ENCODE measurements at regions not wholly inside any gene's neighbourhood (a gene's known extent, or its start where the extent isn't known, plus 50 kb on each side); places are given as distances from the start of the nearest gene placed in this dataset.

DNA sequence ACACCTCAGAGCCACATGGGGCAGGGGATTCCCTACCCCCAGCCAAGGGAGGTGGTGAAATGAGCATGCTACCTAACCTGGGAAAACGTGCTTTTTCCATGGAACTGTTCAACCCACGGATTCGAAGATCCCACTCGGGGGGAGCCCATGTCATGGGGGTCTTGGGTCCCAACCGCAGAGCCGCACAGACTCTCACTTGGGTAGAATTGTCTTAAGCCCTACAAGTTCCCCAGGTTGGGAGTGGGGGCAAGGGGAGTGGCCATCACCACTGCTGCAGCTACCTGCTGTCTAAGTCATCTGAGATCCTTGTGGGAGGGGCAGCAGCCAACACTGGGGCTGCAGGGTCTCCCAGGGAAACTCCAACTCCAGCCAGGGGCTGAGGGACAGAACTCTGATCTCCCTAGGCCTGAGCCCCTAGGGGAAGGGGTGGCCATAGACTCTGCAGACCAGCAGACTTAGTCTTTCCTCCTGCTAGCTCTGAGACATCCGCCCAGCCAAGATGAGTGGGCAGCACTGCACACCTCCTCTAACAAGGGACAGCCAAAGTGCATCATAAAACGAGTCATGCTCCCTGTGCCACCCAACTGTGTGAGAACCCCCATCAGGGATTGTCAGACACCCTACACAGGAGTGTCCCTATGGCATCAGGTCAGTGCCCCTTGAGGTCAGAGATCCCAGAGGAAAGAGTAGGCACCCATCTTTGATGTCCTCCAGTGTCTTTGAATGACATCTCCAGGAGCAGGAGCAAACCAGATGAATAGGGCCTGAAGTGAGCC is 610.4 kb upstream of the SLITRK6 start (continued):
- no peak for TF ChIP-seq MTF1 (CRISPR knock-in tag; IDR thresholded peaks at IDR 0.05)
- no peak for TF ChIP-seq ZBTB20 (CRISPR knock-in tag; IDR thresholded peaks at IDR 0.05; ENCODE audit: borderline replicate concordance, low read depth)
- TF ChIP-seq ZNF777 (CRISPR knock-in tag; IDR thresholded peaks at IDR 0.05), result no peak

DNA sequence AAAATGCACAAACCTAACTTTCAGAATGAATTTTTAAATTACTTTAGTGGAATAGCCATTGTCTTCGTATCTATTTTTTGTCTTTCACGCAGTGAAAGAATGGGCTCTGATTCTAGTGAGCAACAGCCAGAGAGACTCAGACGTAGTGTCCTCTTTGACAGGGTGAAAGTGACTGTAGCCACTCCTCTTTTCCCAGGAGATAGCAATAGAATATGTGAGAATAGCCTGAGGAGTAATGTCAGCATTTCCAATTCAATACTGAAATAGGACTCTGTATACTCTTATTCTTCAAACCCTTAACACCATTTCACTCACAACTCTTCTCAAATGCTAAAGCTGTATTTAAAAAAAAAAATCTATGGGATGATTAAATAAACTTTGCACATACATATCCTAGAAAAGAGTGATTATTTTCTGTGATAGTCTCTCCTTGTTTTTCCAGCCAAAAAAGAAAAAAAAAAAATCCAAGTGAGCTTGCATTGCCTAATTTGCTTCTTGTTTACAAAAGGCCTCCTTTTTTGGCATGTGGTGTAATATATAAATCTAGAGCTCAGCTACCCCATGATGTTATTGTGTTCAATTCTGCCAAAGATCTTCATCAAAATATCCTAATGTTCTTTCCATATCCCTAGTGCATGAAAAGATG is 626.1 kb upstream of the SLITRK6 start:
- Histone ChIP-seq H3K36me3 (replicated peaks in 1 of 2; ENCODE audit: control insufficient read depth in 1 of 2, insufficient read depth in 2 of 2, low read length in 2 of 2) (no peaks in the 10 kb centered on the region), H3K9ac (ENCODE audit: insufficient read depth, low read depth, low read length) (no peak overlapping the region), H3K79me2 (ENCODE audit: insufficient read depth, low read length) (no peaks in the 10 kb centered on the region), H3K27ac (ENCODE audit: extremely low read length, insufficient read depth, low read length) (no peak overlapping the region), H3K4me3 (replicated peaks in 1 of 3; ENCODE audit: insufficient read depth in 1 of 3, low read depth in 2 of 3, low read length in 3 of 3) (no peak overlapping the region), H2AFZ (ENCODE audit: low read length) (no peak overlapping the region), H3K27me3 (ENCODE audit: control insufficient read depth in 1 of 2, insufficient read depth in 2 of 2, low read length in 2 of 2) (no peaks in the 10 kb centered on the region), H3K9me3 (ENCODE audit: low read length) (no peaks in the 10 kb centered on the region), H4K20me1 (ENCODE audit: insufficient read depth, low read length) (no peaks in the 10 kb centered on the region), H3K4me2 (ENCODE audit: low read depth, low read length) (no peak overlapping the region), H3K4me1 (ENCODE audit: insufficient read depth, low read length) (no peaks in the 10 kb centered on the region)
- in situ Hi-C loops (cut with HindIII; ENCODE audit: extremely low pct_ligation_motif_present, low pct_unique_long_range_greater_than_20kb), result no loop called here
- TF ChIP-seq RBM39 (IDR thresholded peaks at IDR 0.05; ENCODE audit: low read depth, low read length, poor library complexity, severe bottlenecking) (no peak), ZNF562 (CRISPR knock-in tag; IDR thresholded peaks at IDR 0.05; ENCODE audit: borderline replicate concordance) (no peak), RCOR2 (CRISPR knock-in tag; IDR thresholded peaks at IDR 0.05) (no peak), ZNF234 (CRISPR knock-in tag; conservative IDR thresholded peaks at IDR 0.05) (no peak)
- TF ChIP-seq, protein P1, sequence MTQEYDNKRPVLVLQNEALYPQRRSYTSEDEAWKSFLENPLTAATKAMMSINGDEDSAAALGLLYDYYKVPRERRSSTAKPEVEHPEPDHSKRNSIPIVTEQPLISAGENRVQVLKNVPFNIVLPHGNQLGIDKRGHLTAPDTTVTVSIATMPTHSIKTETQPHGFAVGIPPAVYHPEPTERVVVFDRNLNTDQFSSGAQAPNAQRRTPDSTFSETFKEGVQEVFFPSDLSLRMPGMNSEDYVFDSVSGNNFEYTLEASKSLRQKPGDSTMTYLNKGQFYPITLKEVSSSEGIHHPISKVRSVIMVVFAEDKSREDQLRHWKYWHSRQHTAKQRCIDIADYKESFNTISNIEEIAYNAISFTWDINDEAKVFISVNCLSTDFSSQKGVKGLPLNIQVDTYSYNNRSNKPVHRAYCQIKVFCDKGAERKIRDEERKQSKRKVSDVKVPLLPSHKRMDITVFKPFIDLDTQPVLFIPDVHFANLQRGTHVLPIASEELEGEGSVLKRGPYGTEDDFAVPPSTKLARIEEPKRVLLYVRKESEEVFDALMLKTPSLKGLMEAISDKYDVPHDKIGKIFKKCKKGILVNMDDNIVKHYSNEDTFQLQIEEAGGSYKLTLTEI (CRISPR knock-in tag; conservative IDR thresholded peaks at IDR 0.05), result no peak
- TF ChIP-seq, protein P2, sequence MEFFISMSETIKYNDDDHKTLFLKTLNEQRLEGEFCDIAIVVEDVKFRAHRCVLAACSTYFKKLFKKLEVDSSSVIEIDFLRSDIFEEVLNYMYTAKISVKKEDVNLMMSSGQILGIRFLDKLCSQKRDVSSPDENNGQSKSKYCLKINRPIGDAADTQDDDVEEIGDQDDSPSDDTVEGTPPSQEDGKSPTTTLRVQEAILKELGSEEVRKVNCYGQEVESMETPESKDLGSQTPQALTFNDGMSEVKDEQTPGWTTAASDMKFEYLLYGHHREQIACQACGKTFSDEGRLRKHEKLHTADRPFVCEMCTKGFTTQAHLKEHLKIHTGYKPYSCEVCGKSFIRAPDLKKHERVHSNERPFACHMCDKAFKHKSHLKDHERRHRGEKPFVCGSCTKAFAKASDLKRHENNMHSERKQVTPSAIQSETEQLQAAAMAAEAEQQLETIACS (CRISPR knock-in tag; IDR thresholded peaks at IDR 0.05), result no peak
- TF ChIP-seq, protein P3, sequence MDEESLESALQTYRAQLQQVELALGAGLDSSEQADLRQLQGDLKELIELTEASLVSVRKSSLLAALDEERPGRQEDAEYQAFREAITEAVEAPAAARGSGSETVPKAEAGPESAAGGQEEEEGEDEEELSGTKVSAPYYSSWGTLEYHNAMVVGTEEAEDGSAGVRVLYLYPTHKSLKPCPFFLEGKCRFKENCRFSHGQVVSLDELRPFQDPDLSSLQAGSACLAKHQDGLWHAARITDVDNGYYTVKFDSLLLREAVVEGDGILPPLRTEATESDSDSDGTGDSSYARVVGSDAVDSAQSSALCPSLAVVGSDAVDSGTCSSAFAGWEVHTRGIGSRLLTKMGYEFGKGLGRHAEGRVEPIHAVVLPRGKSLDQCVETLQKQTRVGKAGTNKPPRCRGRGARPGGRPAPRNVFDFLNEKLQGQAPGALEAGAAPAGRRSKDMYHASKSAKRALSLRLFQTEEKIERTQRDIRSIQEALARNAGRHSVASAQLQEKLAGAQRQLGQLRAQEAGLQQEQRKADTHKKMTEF (CRISPR knock-in tag; IDR thresholded peaks at IDR 0.05), result no peak
- intact Hi-C loops (cut with micrococcal nuclease; ENCODE audit: unreplicated experiment), result no loop called here
- ATAC-seq (no peak), FAIRE-seq (no peak), DNase-seq (ENCODE audit: low spot score) (no peak)
- BruUV-seq (replicated peaks), result no TSS peak
- CTCF ChIA-PET (ENCODE audit: low intra/inter-chr PET ratio, low total read pairs), result no interaction called here
- WGBS (ENCODE audit: low lambda C conversion rate), result 17% methylated on average over 3 of the region's 3 CpGs
- POLR2A ChIA-PET, result no interaction called here

All from HepG2 (cell line).